ENCODE measurements at regions not wholly inside any gene's neighbourhood (a gene's known extent, or its start where the extent isn't known, plus 50 kb on each side); places are given as distances from the start of the nearest gene placed in this dataset.

GRCh38 chr5:61599370-61600122 is 267.5 kb downstream of the ZSWIM6 start:
- Histone ChIP-seq H3K9ac (ENCODE audit: low read length in 3 of 3) (no peak overlapping the region), H3K27me3 (ENCODE audit: control insufficient read depth, insufficient read depth, low read length) (no peaks in the 10 kb centered on the region), H3K27ac (ENCODE audit: low read depth in 2 of 2, low read length in 2 of 2) (no peak overlapping the region), H3K4me3 (ENCODE audit: low read length in 3 of 3) (no peak overlapping the region), H3K9me3 (ENCODE audit: control insufficient read depth in 2 of 3, insufficient read depth in 1 of 3, low read length in 3 of 3) (no peaks in the 10 kb centered on the region), H3K36me3 (ENCODE audit: control insufficient read depth in 2 of 3, insufficient read depth in 3 of 3, low read length in 3 of 3) (no peaks in the 10 kb centered on the region), H3K4me1 (ENCODE audit: control insufficient read depth in 2 of 3, insufficient read depth in 2 of 3, low read depth in 1 of 3, low read length in 3 of 3) (peaks cover 0 to 3% (median 0%) of the 10 kb centered on the region in 3 donors)
- intact Hi-C loops (cut with DNase I): no loop called here
- DNase-seq: peak in 1 of 5 donors; percentile 75
- TF ChIP-seq CTCF (IDR thresholded peaks at IDR 0.05; ENCODE audit: borderline replicate concordance, extremely low read depth, insufficient read depth): no peak
- no peak for FAIRE-seq

DNA sequence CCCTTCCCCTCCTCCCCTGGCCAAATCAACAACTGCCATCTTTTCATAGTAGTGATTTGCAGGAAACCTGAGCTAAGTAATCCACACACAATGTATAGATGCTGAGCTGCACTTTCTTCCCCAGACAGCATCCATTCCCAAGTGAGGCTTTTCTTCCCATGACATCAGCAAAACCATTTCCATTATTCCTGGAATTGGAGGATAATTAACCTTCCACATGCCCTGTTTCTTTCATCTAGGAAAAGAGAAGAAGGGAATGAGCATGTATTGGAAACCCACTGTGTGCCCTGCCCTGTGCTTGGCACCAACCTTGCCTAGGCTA is 268.0 kb downstream of the ZSWIM6 start:
- intact Hi-C loops (cut with DNase I): no loop called here

DNA sequence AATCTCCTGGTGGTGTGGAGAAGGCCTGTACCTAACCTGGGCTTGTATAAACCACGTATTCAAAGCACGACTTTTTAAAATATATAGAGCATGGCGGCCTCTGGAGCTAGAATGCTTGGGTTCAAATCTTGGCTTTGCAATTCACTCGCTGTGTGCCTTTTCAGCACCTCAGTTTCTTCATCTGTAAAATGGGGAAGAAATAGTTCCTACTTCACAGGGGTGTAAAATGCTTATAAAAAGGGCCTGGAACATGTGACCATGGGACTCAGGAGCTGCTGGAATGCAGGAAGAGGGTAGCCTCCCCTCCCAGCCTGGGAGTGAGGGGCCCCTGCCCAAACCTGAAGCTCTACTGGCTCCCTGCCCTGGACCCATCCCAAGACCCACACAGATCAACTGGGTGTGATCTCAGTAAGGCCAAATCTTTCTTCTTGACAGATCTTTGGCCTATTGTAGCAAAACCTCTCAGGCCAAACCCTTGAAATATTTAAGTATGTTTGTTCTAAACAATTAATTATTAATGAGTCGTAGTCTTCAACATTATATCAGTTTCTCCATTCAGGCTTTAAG is 269.0 kb downstream of the ZSWIM6 start:
- Histone ChIP-seq H3K36me3 (ENCODE audit: control insufficient read depth in 2 of 3, insufficient read depth in 3 of 3, low read length in 3 of 3) (no peaks in the 10 kb centered on the region), H3K27me3 (ENCODE audit: control insufficient read depth, insufficient read depth, low read length) (no peaks in the 10 kb centered on the region), H3K27ac (ENCODE audit: low read depth in 2 of 2, low read length in 2 of 2) (no peak overlapping the region), H3K4me3 (ENCODE audit: low read length in 3 of 3) (no peak overlapping the region), H3K4me1 (ENCODE audit: control insufficient read depth in 2 of 3, insufficient read depth in 2 of 3, low read depth in 1 of 3, low read length in 3 of 3) (peaks cover 0 to 3% (median 0%) of the 10 kb centered on the region in 3 donors), H3K9me3 (ENCODE audit: control insufficient read depth in 2 of 3, insufficient read depth in 1 of 3, low read length in 3 of 3) (no peaks in the 10 kb centered on the region), H3K9ac (ENCODE audit: low read length in 3 of 3) (no peak overlapping the region)
- DNase-seq: peak in 1 of 5 donors; percentile 38
- intact Hi-C loops (cut with DNase I): no loop called here
- no peak for TF ChIP-seq CTCF (IDR thresholded peaks at IDR 0.05; ENCODE audit: borderline replicate concordance, extremely low read depth, insufficient read depth)
- FAIRE-seq: no peak

More for the DNA sequence above, 268.0 kb downstream of the ZSWIM6 start:
- Histone ChIP-seq H3K36me3 (ENCODE audit: control insufficient read depth in 2 of 3, insufficient read depth in 3 of 3, low read length in 3 of 3) (no peaks in the 10 kb centered on the region), H3K4me1 (ENCODE audit: control insufficient read depth in 2 of 3, insufficient read depth in 2 of 3, low read depth in 1 of 3, low read length in 3 of 3) (peaks cover 0 to 3% (median 0%) of the 10 kb centered on the region in 3 donors), H3K9me3 (ENCODE audit: control insufficient read depth in 2 of 3, insufficient read depth in 1 of 3, low read length in 3 of 3) (no peaks in the 10 kb centered on the region), H3K9ac (ENCODE audit: low read length in 3 of 3) (no peak overlapping the region), H3K27me3 (ENCODE audit: control insufficient read depth, insufficient read depth, low read length) (no peaks in the 10 kb centered on the region), H3K27ac (ENCODE audit: low read depth in 2 of 2, low read length in 2 of 2) (no peak overlapping the region), H3K4me3 (ENCODE audit: low read length in 3 of 3) (no peak overlapping the region)
- no peak for TF ChIP-seq CTCF (IDR thresholded peaks at IDR 0.05; ENCODE audit: borderline replicate concordance, extremely low read depth, insufficient read depth)
- FAIRE-seq: no peak
- no peak for DNase-seq

Data from kidney (tissue), 13 donors.